HepG2 (cell line): ENCODE measurements at regions not wholly inside any gene's neighbourhood (a gene's known extent, or its start where the extent isn't known, plus 50 kb on each side); places are given as distances from the start of the nearest gene placed in this dataset.

Source experiments
- ATF2 ChIP-seq: sonication (generic); formaldehyde crosslinking; IDR thresholded peaks from 2 replicates; pipeline ENCODE4 v1.4.0; 2020; ENCODE audit warnings: missing genetic modification reagents
- CTCF ChIP-seq: sonication (generic); formaldehyde crosslinking; IDR thresholded peaks from 2 replicates; pipeline ENCODE4 v1.5.0; 2020; ENCODE audit warnings: mild to moderate bottlenecking, missing genetic modification reagents, moderate library complexity
- GABPA ChIP-seq, 2 experiments: IDR thresholded peaks; 2 replicates each; pipeline ENCODE4 v1.6.1; 2011 to 2016; ENCODE audit warnings: low read depth in 2 of 2, low read length in 1 of 2, missing biosample characterization in 1 of 2, missing genetic modification characterization in 1 of 2
- HINFP ChIP-seq: sonication (generic); formaldehyde crosslinking; IDR thresholded peaks from 2 replicates; pipeline ENCODE4 v1.4.0; 2020; ENCODE audit warnings: low read depth, mild to moderate bottlenecking, missing genetic modification reagents
- HIVEP1 ChIP-seq: sonication (generic); formaldehyde crosslinking; IDR thresholded peaks from 2 replicates; pipeline ENCODE4 v1.4.0; 2020; ENCODE audit warnings: mild to moderate bottlenecking, missing genetic modification reagents
- JUN ChIP-seq: sonication (generic); formaldehyde crosslinking; IDR thresholded peaks from 2 replicates; pipeline ENCODE4 v1.4.0; 2020; ENCODE audit warnings: mild to moderate bottlenecking, missing genetic modification reagents
- ONECUT2 ChIP-seq: sonication (generic); formaldehyde crosslinking; IDR thresholded peaks from 2 replicates; pipeline ENCODE4 v1.4.0; 2020; ENCODE audit warnings: missing genetic modification reagents
- POLR2A ChIP-seq, 2 experiments: IDR thresholded peaks; 2 replicates each; pipeline ENCODE4 v1.6.1; 2011; ENCODE audit warnings: low read depth in 2 of 2, low read length in 2 of 2, mild to moderate bottlenecking in 1 of 2, moderate library complexity in 1 of 2; ENCODE audit not compliant: insufficient read depth in 1 of 2
- TARDBP ChIP-seq: sonication (generic); formaldehyde crosslinking; IDR thresholded peaks from 2 replicates; pipeline ENCODE4 v1.8.0; 2022; ENCODE audit warnings: mild to moderate bottlenecking, missing genetic modification reagents
- ZNF20 ChIP-seq: sonication (generic); formaldehyde crosslinking; IDR thresholded peaks from 2 replicates; pipeline ENCODE4 v1.4.0; 2020; ENCODE audit warnings: mild to moderate bottlenecking, moderate library complexity, missing genetic modification reagents
- ZNF660 ChIP-seq: sonication (generic); formaldehyde crosslinking; IDR thresholded peaks from 2 replicates; pipeline ENCODE4 v1.5.1; 2020; ENCODE audit warnings: mild to moderate bottlenecking, low read depth, missing genetic modification reagents, borderline replicate concordance
- TF ChIP-seq, protein P1 (sequence below): sonication (generic); formaldehyde crosslinking; IDR thresholded peaks from 2 replicates; pipeline ENCODE4 v1.4.0; 2020; ENCODE audit warnings: missing genetic modification reagents, borderline replicate concordance

DNA sequence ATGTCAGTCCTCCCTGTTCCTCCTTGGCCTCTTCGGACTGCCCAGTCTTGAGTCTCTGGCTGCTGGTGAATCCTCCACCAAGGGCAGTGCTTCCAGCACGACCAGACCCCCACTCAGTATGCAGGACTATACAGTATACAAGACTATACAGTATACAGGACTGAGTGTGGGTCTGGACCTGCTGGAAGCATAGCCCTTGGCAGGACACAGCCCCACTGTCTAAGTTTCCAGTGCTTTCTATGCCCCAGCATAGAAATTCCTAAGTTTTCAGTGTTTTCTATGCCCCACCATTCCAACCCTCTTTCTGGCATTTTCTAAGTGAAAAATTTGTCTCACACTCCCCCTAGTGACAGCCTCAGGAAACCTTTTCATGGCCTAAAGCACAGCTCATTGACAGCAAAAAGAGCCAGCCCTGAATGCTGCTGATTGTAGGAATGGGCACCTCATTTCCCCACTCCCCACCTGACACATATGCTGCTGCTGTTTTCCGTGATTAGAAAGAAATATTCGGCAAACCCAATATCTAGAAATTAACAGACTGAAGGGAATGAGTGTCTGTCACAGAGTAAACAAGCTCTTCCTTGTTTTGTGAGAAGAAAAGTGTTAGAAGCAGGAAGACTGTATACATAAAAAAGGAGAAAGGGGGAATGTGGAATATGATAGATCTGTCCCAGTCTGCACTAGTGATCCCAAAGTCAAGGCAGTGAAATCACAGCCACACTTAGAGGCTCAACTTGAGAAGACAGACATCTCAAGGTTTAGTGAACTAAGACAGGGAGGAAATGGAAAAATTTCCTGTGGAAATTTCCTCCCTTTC lies 206.9 kb downstream of the IBTK start:
- peak; percentile 80 for TF ChIP-seq CTCF (CRISPR knock-in tag)
- TF ChIP-seq GABPA (IDR thresholded peaks at IDR 0.05; ENCODE audit: low read depth, low read length) = no peak
- no peak for TF ChIP-seq GABPA (CRISPR knock-in tag; IDR thresholded peaks at IDR 0.05; ENCODE audit: low read depth)
- no peak for TF ChIP-seq HINFP (CRISPR knock-in tag)
- TF ChIP-seq JUN (CRISPR knock-in tag) = no peak
- no peak for TF ChIP-seq ONECUT2 (CRISPR knock-in tag)
- TF ChIP-seq TARDBP (CRISPR knock-in tag) = no peak
- TF ChIP-seq ATF2 (CRISPR knock-in tag) = no peak
- no peak for TF ChIP-seq POLR2A (IDR thresholded peaks at IDR 0.05; ENCODE audit: insufficient read depth in 1 of 2, low read depth in 2 of 2, low read length in 2 of 2)
- TF ChIP-seq ZNF660 (CRISPR knock-in tag) = no peak
- TF ChIP-seq ZNF20 (CRISPR knock-in tag) = no peak
- TF ChIP-seq, protein P1, sequence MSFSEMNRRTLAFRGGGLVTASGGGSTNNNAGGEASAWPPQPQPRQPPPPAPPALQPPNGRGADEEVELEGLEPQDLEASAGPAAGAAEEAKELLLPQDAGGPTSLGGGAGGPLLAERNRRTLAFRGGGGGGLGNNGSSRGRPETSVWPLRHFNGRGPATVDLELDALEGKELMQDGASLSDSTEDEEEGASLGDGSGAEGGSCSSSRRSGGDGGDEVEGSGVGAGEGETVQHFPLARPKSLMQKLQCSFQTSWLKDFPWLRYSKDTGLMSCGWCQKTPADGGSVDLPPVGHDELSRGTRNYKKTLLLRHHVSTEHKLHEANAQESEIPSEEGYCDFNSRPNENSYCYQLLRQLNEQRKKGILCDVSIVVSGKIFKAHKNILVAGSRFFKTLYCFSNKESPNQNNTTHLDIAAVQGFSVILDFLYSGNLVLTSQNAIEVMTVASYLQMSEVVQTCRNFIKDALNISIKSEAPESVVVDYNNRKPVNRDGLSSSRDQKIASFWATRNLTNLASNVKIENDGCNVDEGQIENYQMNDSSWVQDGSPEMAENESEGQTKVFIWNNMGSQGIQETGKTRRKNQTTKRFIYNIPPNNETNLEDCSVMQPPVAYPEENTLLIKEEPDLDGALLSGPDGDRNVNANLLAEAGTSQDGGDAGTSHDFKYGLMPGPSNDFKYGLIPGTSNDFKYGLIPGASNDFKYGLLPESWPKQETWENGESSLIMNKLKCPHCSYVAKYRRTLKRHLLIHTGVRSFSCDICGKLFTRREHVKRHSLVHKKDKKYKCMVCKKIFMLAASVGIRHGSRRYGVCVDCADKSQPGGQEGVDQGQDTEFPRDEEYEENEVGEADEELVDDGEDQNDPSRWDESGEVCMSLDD (CRISPR knock-in tag) = no peak
- TF ChIP-seq HIVEP1 (CRISPR knock-in tag) = no peak
